Endothelial cell of umbilical vein (primary cell): ENCODE measurements at regions not wholly inside any gene's neighbourhood (a gene's known extent, or its start where the extent isn't known, plus 50 kb on each side); places are given as distances from the start of the nearest gene placed in this dataset.
"Not testable (repeated sequence)": the region's sequence is repeated elsewhere in the genome, so short reads cannot be mapped to it uniquely, and the experiment has no call there.

Experiments
- BruUV-seq: library from RNA; stranded (reverse); fragments of 400-500 nt; replicated peaks from 2 replicates; lab custom pipeline; 2021; lab: Mats Ljungman, UMichigan
- CTCF ChIA-PET: fragments of 300-600, 350-600 bp; sonication (Branson Sonifier 250); formaldehyde crosslinking; loops from one replicate; lab custom pipeline; 2021; ENCODE audit warnings: antibody characterized with exemption, inconsistent platforms; lab: Charles Lee
- POLR2A ChIA-PET: fragments of 300-600, 350-600 bp; sonication (Branson Sonifier 250); formaldehyde crosslinking; loops from one replicate; lab custom pipeline; 2021; ENCODE audit warnings: antibody characterized with exemption, inconsistent platforms; lab: Charles Lee
- DNase-seq: peaks from one replicate; pipeline ENCODE4 v3.0.0-alpha.2; 2011; ENCODE audit warnings: low read depth, low spot score
- FAIRE-seq: peaks from 2 replicates; lab custom pipeline; 2011; peaks lifted over from hg19 to GRCh38; lab: Jason Lieb, UNC
- H2AFZ ChIP-seq: 2 replicates; pipeline ENCODE4 v1.6.0; 2012; ENCODE audit warnings: low read depth, low read length, control low read depth, inconsistent platforms
- H3K27ac ChIP-seq: 2 replicates; pipeline ENCODE4 v1.5.1; 2011; ENCODE audit warnings: low read depth, mild to moderate bottlenecking, control low read depth, low read length, moderate library complexity; ENCODE audit not compliant: insufficient read depth
- H3K27me3 ChIP-seq, 2 experiments: 2 replicates each; pipeline versions ENCODE4 v1.6.0 to v1.6.1; 2011; ENCODE audit warnings: low read length in 2 of 2, mixed read lengths in 1 of 2; ENCODE audit not compliant: control insufficient read depth in 2 of 2, insufficient read depth in 2 of 2
- H3K36me3 ChIP-seq, 2 experiments: 2 replicates in 1 of 2; 3 replicates in 1 of 2; pipeline ENCODE4 v1.5.1; 2011; ENCODE audit warnings: low read length in 2 of 2, mild to moderate bottlenecking in 1 of 2, moderate library complexity in 1 of 2; ENCODE audit not compliant: control insufficient read depth in 2 of 2, insufficient read depth in 2 of 2; ENCODE audit errors: extremely low read depth in 1 of 2
- H3K4me1 ChIP-seq: 3 replicates; pipeline ENCODE4 v1.5.1; 2011; ENCODE audit warnings: mild to moderate bottlenecking, low read length; ENCODE audit not compliant: control insufficient read depth, insufficient read depth; ENCODE audit errors: extremely low read depth
- H3K4me2 ChIP-seq: 2 replicates; pipeline ENCODE4 v1.6.1; 2011; ENCODE audit warnings: low read length, control low read depth, mixed read lengths; ENCODE audit not compliant: insufficient read depth
- H3K4me3 ChIP-seq, 3 experiments: fragments of 200-600 bp in 1 of 3; sonication (generic), shearing (Covaris generic) in 1 of 3; replicated peaks in 1 of 3; 2 replicates each; pipeline ENCODE4 v1.5.1; 2011 to 2016; ENCODE audit warnings: control low read depth in 3 of 3, low read length in 3 of 3, mild to moderate bottlenecking in 2 of 3, inconsistent platforms in 1 of 3, low read depth in 1 of 3, moderate library complexity in 1 of 3; ENCODE audit not compliant: insufficient read depth in 1 of 3
- H3K79me2 ChIP-seq: 2 replicates; pipeline ENCODE4 v1.6.0; 2012; ENCODE audit warnings: low read length, inconsistent platforms; ENCODE audit not compliant: control insufficient read depth, insufficient read depth
- H3K9ac ChIP-seq: replicated peaks from 2 replicates; pipeline ENCODE3; 2011; ENCODE audit warnings: low read length, control low read depth; ENCODE audit not compliant: insufficient read depth; ENCODE audit errors: extremely low read depth
- H3K9me1 ChIP-seq: replicated peaks from 3 replicates; pipeline ENCODE4 v1.6.0; 2011; ENCODE audit warnings: mild to moderate bottlenecking, low read length; ENCODE audit not compliant: control insufficient read depth, insufficient read depth; ENCODE audit errors: extremely low read depth
- H3K9me3 ChIP-seq: replicated peaks from 2 replicates; pipeline ENCODE4 v1.5.1; 2012; ENCODE audit warnings: low read length, inconsistent platforms; ENCODE audit not compliant: control insufficient read depth, insufficient read depth
- H4K20me1 ChIP-seq: replicated peaks from 2 replicates; pipeline ENCODE3; 2011; ENCODE audit warnings: mild to moderate bottlenecking, low read length; ENCODE audit not compliant: control insufficient read depth, insufficient read depth; ENCODE audit errors: extremely low read depth
- dilution Hi-C: fragments of 300-500 bp; cut with MboI; formaldehyde crosslinking; loops from one replicate; pipeline ENCODE4 v1.15.0; 2019; ENCODE audit warnings: low sequenced_read_pairs; ENCODE audit not compliant: extremely low pct_ligation_motif_present
- intact Hi-C: fragments of 100-400 bp; cut with micrococcal nuclease; formaldehyde crosslinking; loops from one replicate; pipeline ENCODE4 v1.10.0; 2022

GRCh38 chr15:24088941-24089340, 401.8 kb upstream of the NDN start:
- H3K27ac ChIP-seq, dilution Hi-C loops, H3K9me1 ChIP-seq, H3K4me3 ChIP-seq, DNase-seq, H3K79me2 ChIP-seq, POLR2A ChIA-PET, H3K4me2 ChIP-seq, H3K9me3 ChIP-seq, H3K9ac ChIP-seq, H4K20me1 ChIP-seq, FAIRE-seq, H2AFZ ChIP-seq, CTCF ChIA-PET, H3K36me3 ChIP-seq, H3K4me1 ChIP-seq, intact Hi-C loops, BruUV-seq, H3K27me3 ChIP-seq: not testable (repeated sequence)

DNA sequence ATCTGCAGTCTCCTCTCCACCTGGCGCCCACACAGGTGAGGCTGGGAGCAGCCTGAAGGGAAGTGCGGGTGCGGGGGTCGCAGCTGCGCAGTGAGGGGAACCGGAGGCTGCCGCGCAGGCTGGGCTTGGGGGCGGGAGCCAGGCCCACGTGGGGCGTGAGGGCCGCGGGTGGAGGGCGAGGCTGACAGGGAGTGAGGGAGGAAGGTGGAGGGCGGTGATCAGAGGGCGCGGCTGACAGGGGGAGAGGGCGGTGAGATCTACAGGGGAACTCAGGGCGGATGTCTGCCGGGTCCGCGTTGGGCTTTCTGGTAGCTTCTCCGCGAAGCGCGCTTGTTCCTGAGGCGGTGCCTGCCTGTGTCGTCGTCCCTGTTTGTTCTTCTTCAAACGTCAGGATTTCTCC, 414.4 kb upstream of the NDN start:
- FAIRE-seq, intact Hi-C loops, H3K27me3 ChIP-seq, H3K27ac ChIP-seq, BruUV-seq, CTCF ChIA-PET, H3K4me3 ChIP-seq, DNase-seq, dilution Hi-C loops, H2AFZ ChIP-seq, POLR2A ChIA-PET, H3K4me1 ChIP-seq, H3K36me3 ChIP-seq, H3K9me3 ChIP-seq, H3K79me2 ChIP-seq, H3K9ac ChIP-seq, H4K20me1 ChIP-seq, H3K4me2 ChIP-seq, H3K9me1 ChIP-seq: not testable (repeated sequence)

DNA sequence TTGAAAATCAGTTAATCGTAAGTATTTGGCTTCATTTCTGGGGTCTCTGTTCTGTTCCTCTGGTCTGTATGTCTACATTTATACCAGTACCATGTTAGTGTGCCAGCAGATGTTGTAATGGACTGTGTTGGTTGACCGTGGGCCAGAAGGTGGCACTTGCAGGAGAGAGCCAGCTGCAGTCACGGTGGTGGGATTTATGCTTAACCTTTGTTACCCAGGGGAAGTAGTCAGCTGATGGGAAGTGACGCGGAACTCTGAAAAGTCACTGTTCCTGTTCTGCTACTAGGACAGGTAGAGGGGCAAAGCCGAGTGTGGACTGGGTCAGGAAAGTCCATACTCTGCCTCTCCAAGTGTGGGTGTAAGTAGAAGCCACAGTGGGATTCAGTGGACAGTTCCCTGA, 420.4 kb upstream of the NDN start:
- H2AFZ ChIP-seq, dilution Hi-C loops, FAIRE-seq, H3K79me2 ChIP-seq, DNase-seq, H4K20me1 ChIP-seq, H3K4me2 ChIP-seq, H3K9ac ChIP-seq, POLR2A ChIA-PET, H3K4me3 ChIP-seq, H3K36me3 ChIP-seq, H3K9me3 ChIP-seq, H3K4me1 ChIP-seq, BruUV-seq, H3K27ac ChIP-seq, H3K9me1 ChIP-seq, CTCF ChIA-PET, H3K27me3 ChIP-seq, intact Hi-C loops: not testable (repeated sequence)

DNA sequence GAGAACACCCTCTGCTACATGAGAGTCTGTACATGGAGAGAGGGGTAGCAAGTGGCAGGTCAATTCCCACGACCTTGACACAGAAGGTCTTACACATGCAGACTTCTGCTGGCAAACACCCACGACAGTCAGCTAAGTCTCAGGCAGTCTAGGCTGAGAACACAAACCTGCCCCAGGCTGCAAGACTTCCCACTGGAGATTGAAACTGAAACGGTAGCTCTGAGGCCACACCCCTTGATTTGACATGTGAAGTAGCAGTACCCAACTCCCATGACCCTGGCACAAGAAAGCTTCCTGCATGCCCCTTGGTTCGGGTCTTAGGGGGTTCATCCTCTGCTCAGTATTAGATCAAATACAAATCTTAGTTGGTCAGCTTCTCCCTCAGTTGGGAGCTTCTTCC, 420.8 kb upstream of the NDN start:
- H3K9me3 ChIP-seq, H3K36me3 ChIP-seq, H3K9me1 ChIP-seq, H3K27ac ChIP-seq, POLR2A ChIA-PET, DNase-seq, CTCF ChIA-PET, intact Hi-C loops, H3K9ac ChIP-seq, H2AFZ ChIP-seq, H3K4me1 ChIP-seq, H3K27me3 ChIP-seq, H3K4me2 ChIP-seq, H4K20me1 ChIP-seq, FAIRE-seq, dilution Hi-C loops, H3K79me2 ChIP-seq, H3K4me3 ChIP-seq, BruUV-seq: not testable (repeated sequence)
